ENCODE measurements at regions not wholly inside any gene's neighbourhood (a gene's known extent, or its start where the extent isn't known, plus 50 kb on each side); places are given as distances from the start of the nearest gene placed in this dataset.

DNA sequence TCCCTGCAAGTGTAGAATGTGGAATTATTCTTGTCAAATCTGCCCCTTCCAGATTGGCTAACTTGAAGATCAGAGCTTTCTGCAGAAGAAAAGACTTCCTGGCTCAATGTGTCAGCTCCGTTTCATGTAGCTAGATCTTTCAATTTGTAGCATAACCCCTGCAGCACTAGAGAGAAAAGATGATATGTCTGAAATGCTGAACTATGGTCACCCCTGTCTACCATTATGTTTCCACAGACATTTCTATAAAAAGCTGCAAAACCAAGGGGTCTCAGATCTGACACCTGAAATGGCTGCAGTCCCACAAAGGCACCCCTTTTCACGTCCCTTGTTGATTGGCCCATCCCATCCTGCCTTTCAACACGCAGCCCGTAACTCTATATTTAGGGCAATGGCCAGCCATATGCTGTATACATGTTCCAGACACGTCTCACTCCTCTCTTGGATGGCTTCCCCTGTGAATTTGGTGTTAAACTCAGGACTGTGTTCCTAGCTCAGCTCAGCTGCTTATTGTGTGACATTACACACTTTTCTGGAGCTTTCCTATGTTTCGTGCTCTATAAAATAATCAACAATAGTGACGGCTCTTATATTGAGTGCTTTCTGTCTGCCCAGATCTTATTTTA is 648.6 kb upstream of the CELF2 start:
- no peak for DNase-seq (ENCODE audit: low spot score)

GRCh38 chr10:10385831-10386230 is 631.8 kb upstream of the CELF2 start:
- DNase-seq (ENCODE audit: low spot score): no peak

DNA sequence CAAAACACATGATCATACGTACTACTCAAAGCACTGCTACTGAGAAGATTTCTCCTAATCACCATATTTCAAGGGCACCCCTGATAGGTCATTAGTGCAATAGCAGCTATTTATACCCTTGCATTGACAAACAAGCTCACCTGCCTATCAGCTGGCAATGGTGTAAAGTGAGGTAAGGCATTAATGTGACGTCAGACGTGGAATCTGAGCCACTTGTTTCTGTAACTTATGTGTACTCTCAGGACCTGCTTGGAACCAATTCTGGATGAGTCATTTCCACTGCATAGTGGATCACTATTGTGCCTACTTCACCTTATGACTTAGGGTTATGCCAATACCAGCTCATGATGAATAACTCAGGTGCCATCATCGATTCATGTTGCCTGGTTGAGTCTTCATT is 628.5 kb upstream of the CELF2 start:
- DNase-seq (ENCODE audit: low spot score): no peak

- DNase-seq (ENCODE audit: low spot score): no peak
Observed at GRCh38 chr10:10392511-10392910, 625.2 kb upstream of the CELF2 start.

GRCh38 chr10:10394933-10395658 is 622.6 kb upstream of the CELF2 start:
- DNase-seq (ENCODE audit: low spot score): no peak

DNA sequence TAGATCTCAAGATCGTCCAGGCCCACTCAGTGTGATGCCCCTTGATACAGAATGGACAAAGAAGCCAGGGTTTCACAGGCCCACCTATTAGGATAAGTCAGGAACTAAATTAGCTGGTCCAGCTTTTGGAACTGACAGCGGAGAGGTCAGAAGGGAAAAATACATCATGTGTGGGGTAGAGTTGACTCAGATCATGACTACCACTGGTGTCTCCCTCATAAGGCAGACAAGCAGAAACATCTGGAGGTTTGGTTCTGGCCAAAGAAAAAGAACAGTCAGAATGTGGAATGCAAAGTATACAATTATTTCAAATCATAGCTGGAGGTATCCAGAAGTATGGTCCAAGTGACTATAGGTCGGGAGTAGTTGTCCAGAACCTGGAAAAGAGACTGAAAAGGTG is 621.1 kb upstream of the CELF2 start:
- no peak for DNase-seq (ENCODE audit: low spot score)

DNA sequence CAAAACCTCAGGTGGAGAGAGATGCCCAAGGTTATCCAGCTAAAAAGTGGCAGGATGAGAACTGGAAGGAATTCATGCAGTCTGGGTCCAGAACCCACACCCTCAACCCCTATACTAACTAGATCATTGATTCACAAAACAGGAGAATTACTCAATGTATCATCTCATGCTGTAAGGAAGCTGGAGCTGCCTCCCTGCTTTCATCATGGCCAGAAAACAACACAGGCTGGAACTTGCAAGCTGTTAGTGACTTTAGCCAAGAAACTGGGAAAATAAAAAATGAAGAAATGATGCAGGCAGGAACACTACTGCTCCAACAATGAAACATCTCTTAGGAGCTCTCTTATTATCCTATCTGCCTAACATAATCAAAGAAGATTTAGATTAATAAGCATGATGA is 619.8 kb upstream of the CELF2 start:
- DNase-seq (ENCODE audit: low spot score): no peak

DNA sequence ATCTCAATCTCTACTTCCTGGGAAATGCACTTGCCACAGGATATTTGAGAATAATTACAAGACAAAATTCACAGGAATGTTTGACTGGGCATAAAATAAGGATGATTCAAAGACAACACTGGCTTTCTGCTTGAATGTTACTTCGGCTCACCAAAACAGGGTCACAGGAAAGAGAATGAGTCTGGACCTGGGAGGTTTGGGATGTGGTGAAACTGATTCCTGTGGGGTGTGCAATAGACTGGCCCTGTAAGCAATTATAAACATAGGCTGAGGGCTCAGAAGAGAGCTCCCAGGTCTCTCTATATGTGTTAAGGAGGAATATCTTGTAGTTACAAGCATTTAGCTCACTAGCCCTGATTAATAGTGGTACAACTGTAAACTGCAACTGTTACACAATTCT is 613.9 kb upstream of the CELF2 start:
- no peak for DNase-seq (ENCODE audit: low spot score)

- DNase-seq (ENCODE audit: low spot score): no peak
Observed at GRCh38 chr10:10417671-10418070, 600.0 kb upstream of the CELF2 start.

DNA sequence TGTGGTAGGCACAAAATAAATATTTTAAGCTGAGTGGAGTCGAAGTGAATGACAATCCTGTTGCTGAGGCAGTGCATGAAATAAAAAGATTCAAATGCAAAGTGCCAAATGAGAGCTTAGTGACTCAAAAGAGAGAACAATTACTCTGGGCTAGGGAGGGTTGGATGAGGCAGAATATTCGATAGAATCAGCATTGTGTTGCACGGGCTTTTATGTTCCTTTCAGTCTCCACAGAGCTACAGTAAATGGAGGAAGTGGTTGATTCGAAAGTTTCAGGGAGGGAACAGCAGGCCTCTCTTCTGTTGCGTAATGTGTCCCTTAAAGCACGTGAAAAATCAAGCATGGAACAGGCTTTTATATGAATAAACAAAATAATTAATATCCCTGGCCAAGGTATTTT is 599.3 kb upstream of the CELF2 start:
- no peak for DNase-seq (ENCODE audit: low spot score)

GRCh38 chr10:10421071-10421470 is 596.6 kb upstream of the CELF2 start:
- DNase-seq (ENCODE audit: low spot score): no peak

GRCh38 chr10:10431422-10432066 is 586.1 kb upstream of the CELF2 start:
- no peak for DNase-seq (ENCODE audit: low spot score)

- no peak for DNase-seq (ENCODE audit: low spot score)
Observed at GRCh38 chr10:10432296-10433035, 585.2 kb upstream of the CELF2 start.

GRCh38 chr10:10434312-10434711 is 583.4 kb upstream of the CELF2 start:
- no peak for DNase-seq (ENCODE audit: low spot score)

DNA sequence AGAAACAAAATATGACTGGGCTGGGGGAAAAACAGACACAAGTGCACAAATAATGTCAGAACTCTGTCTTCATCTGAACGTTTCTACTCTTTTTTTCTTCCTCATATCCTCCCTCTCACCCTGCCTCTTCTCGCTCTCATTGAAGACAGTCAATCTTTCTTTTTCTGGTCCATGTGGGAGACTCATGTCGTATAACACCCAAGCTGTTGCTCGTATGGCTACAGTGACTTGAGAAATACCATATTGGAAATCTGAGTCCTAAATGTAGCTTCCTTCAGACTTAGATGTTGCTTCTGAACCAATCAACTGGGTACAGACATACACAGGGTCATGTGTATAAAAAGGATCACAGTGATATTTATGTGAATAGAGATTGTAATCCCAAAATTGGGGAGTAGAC is 579.8 kb upstream of the CELF2 start:
- no peak for DNase-seq (ENCODE audit: low spot score)

DNA sequence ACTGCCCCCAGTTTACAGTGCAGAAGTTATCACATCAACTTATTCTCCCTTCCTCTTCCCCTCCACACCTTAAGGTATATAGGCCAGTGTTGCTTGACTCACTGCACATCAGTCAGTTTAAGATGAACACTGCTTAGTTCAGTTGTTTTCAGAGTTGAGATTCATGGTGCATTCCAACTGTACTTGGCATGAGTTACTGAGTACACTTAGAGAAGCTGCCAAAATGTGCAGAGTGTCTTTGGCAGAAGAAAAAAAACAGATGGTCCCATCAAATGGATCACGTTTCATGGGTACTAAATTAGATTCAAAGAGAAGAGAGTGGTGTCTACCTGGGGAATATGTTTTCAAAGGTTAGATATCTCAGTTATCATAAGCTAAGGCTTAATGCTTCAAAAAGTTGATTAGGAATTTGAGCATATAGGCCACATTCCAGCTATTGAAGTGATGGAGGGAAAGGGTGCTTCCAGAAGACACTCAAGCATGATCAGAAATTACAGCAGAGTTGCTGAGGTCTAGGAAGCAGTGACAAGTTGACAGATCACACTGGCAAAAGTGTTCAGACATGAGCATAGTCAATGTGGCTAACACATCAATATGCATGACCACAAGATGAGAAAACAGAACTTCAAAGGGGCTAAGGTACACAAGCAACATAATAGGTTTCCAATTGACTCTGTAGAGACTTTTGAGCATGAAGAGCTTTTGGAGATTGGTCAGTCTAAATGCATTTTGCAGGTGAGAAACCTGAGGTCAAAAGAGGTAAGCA is 579.2 kb upstream of the CELF2 start:
- DNase-seq (ENCODE audit: low spot score): no peak

- DNase-seq (ENCODE audit: low spot score): no peak
Observed at GRCh38 chr10:10456856-10457255, 560.8 kb upstream of the CELF2 start.

GRCh38 chr10:10460451-10460850 is 557.2 kb upstream of the CELF2 start:
- no peak for DNase-seq (ENCODE audit: low spot score)

DNA sequence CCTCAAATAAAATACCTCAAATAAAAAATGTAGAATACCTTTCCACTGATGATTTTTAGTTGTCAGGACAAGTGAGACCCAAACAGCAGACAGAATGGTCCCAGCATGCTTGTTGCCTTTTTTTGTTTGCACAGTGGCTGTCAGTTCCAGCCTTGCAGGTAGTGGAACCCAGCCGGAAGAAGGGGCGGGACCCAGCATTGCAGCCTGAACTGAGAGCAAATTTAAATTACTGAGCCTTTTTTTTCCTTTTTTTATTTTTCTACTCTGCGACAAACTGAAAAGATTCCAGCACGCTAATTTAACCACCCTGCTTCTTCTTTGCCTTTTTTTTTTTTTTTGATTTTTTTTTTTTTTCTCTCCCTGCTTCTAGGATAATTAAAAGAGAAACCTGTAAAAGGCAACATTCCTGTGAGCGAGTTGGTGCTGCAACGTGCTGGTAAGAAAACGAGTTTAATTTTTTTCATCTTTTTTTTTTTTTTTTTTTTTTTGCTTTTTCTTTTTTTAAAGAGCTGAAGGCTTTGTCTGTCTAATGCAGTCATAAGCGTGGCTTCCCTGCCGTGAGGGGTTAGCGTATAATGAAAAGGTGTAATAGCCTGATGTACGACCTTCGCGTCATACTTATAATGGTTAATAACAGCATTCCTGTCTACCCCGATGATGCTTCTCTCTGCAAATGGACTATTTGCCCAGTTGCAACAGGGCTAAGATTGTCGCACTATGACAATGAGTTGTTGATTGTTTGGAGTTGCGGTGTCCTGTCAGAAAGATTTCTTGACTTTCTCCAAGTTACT is 555.3 kb upstream of the CELF2 start:
- no peak for DNase-seq (ENCODE audit: low spot score)

GRCh38 chr10:10471758-10472157 is 545.9 kb upstream of the CELF2 start:
- no peak for DNase-seq (ENCODE audit: low spot score)

- no peak for DNase-seq (ENCODE audit: low spot score)
Observed at GRCh38 chr10:10475812-10476211, 541.9 kb upstream of the CELF2 start.

All from HuH-7 (cell line).